Thyroid gland (tissue), 4 donors: ENCODE measurements at regions not wholly inside any gene's neighbourhood (a gene's known extent, or its start where the extent isn't known, plus 50 kb on each side); places are given as distances from the start of the nearest gene placed in this dataset.

Source experiments
- CTCF ChIP-seq, 6 experiments: fragments of 200-600 bp in 3 of 6; fragments of 450-650 bp in 3 of 6; sonication (generic) in 3 of 6; IDR thresholded peaks; one replicate each; pipeline ENCODE4 v1.5.1; 2016 to 2019; ENCODE audit warnings: antibody characterized with exemption in 6 of 6, mild to moderate bottlenecking in 2 of 6, inconsistent platforms in 1 of 6, moderate library complexity in 1 of 6
- POLR2A ChIP-seq, 2 donors: fragments of 450-650 bp; IDR thresholded peaks; one replicate each; pipeline ENCODE4 v1.6.1; 2017; ENCODE audit warnings: antibody characterized with exemption in 2 of 2, mild to moderate bottlenecking in 2 of 2, moderate library complexity in 1 of 2

GRCh38 chr12:68479261-68479895, 131.3 kb upstream of the RAP1B start:
- TF ChIP-seq CTCF (IDR thresholded peaks at IDR 0.05) (no peak), POLR2A (IDR thresholded peaks at IDR 0.05) (no peak)
